Esophagus squamous epithelium (tissue), 4 donors: ENCODE measurements at regions not wholly inside any gene's neighbourhood (a gene's known extent, or its start where the extent isn't known, plus 50 kb on each side); places are given as distances from the start of the nearest gene placed in this dataset.
"Not testable (repeated sequence)": the region's sequence is repeated elsewhere in the genome, so short reads cannot be mapped to it uniquely, and the experiment has no call there.

Source experiments
- CTCF ChIP-seq, 6 experiments: fragments of 450-650 bp in 4 of 6; fragments of 200-600 bp in 2 of 6; sonication (generic) in 2 of 6; IDR thresholded peaks; one replicate each; pipeline ENCODE4 v1.5.1; 2016 to 2019; ENCODE audit warnings: antibody characterized with exemption in 6 of 6, mild to moderate bottlenecking in 4 of 6, moderate library complexity in 4 of 6
- POLR2A ChIP-seq, 4 donors: fragments of 450-650 bp; IDR thresholded peaks; one replicate each; pipeline ENCODE4 v1.6.1; 2017; ENCODE audit warnings: antibody characterized with exemption in 4 of 4, mild to moderate bottlenecking in 4 of 4, moderate library complexity in 3 of 4

- TF ChIP-seq CTCF (IDR thresholded peaks at IDR 0.05) = peak; percentile 21 to 74 (median 54)
- not testable (repeated sequence) for TF ChIP-seq POLR2A (IDR thresholded peaks at IDR 0.05)
Measured at GRCh38 chr1:267815-268214, 183.7 kb downstream of the OR4F29 start.
